GM20000 (cell line): ENCODE measurements at regions not wholly inside any gene's neighbourhood (a gene's known extent, or its start where the extent isn't known, plus 50 kb on each side); places are given as distances from the start of the nearest gene placed in this dataset.

Source experiments
- DNase-seq: peaks from one replicate; pipeline ENCODE4 v3.0.0; 2012; ENCODE audit warnings: low spot score
- CTCF ChIP-seq: IDR thresholded peaks from 2 replicates; pipeline ENCODE4 v1.5.1; 2012; ENCODE audit warnings: mild to moderate bottlenecking, control low read depth; ENCODE audit errors: extremely low read depth, missing control alignments

DNA sequence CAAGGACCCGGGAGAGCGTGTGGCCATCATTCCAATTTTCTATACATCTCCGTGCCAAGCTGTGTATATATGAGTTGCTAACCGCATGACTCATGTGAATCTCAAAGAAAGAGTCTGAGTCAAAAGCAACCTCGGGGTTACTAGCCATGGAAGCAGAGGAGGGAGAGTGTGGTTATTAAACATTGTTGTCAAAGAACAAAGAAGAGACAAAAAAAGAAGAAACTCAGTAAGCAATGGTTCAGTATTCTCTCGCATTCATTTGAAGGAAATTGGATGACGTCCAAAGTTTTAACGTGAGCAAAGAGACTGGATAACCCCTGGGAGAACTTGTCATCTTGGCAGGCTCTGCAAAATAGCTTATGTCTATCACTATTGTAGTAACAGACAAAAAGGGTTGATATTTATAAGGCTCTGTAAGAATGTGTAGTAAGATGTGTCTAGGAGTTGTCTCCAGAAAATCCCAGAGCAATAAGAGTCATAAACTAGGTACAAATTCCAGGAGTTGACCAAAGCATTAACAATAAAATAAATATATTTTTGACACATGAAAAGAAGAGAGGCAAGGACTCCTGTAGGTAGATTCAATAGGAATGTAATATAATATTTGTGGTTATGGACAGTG lies 52.8 kb upstream of the GRM7 start:
- TF ChIP-seq CTCF: no peak
- no peak for DNase-seq

DNA sequence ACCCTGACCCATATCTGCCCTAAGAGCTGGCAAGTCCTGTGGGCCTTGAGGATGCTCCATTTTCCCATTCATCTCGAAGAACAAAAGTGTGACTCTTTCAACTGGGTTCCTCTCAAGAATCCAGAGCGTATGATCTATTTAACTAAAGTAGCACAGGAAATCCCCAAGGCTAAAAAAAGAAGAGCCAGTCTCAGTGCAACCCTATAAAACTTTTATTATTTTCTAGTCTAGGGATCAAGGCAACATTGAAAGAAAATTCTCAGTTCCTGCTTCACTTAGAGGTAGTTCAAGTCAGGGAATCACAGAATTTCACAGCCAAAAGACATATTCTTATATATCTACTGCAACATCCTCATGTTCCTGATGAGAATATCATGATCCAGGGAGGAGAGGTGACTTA lies 51.6 kb upstream of the GRM7 start:
- no peak for DNase-seq
- no peak for TF ChIP-seq CTCF
